ENCODE measurements at regions not wholly inside any gene's neighbourhood (a gene's known extent, or its start where the extent isn't known, plus 50 kb on each side); places are given as distances from the start of the nearest gene placed in this dataset.

- DNase-seq (ENCODE audit: low read depth in 2 of 2): peak; percentile 65 to 91
Measured at GRCh38 chr6:145015739-145016558, 719.4 kb downstream of the EPM2A start.

- DNase-seq (ENCODE audit: low read depth in 2 of 2): no peak
Measured at GRCh38 chr6:145017051-145017450, 718.3 kb downstream of the EPM2A start.

GRCh38 chr6:145017516-145017915 is 717.8 kb downstream of the EPM2A start:
- peak in 1 of 2 donors; percentile 45 for DNase-seq (ENCODE audit: low read depth in 2 of 2)

- no peak for DNase-seq (ENCODE audit: low read depth in 2 of 2)
Measured at GRCh38 chr6:145018027-145018426, 717.3 kb downstream of the EPM2A start.

- DNase-seq (ENCODE audit: low read depth in 2 of 2): no peak
Measured at GRCh38 chr6:145020114-145020513, 715.2 kb downstream of the EPM2A start.

GRCh38 chr6:145020543-145020942 is 714.8 kb downstream of the EPM2A start:
- DNase-seq (ENCODE audit: low read depth in 2 of 2): no peak

- DNase-seq (ENCODE audit: low read depth in 2 of 2): no peak
Measured at GRCh38 chr6:145022199-145022796, 713.0 kb downstream of the EPM2A start.

GRCh38 chr6:145023116-145023726 is 712.1 kb downstream of the EPM2A start:
- DNase-seq (ENCODE audit: low read depth in 2 of 2): no peak

DNA sequence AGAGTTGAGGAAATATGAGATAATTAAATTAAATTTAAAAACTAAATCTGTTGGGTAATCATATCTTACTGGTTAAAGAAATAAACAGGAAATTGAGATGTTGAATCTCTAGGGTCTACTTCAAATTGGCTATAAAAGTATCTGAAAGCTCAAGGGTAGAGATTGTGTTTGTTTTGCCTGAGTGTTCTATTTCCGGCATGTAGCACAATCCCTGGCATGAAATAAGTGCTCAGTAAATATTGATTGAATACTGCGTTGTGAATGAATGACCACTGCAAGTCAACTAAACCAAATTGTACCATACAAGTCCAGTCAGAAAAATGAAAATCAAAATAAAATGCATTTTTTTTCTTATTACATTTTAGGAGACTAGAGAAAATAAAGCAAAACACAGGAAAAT is 709.8 kb downstream of the EPM2A start:
- DNase-seq (ENCODE audit: low read depth in 2 of 2): no peak

DNA sequence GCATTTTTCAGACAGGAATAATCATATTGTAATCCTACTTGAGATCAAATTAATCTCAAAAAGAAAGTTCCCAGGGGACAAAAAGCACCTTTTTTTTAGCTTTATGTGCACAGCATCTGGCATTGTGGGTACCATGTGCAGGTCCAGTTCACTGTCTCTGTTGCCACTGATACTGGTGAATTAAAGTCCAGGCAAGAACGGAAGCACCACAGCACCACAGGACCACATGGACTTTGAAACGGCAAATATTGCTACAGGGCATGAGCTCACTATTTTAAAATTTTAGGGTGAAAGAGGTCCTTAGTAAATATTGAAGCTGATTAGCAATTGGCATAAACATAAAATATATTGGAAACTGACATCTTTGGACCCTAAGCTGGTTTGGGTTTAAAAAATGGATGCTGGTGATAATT is 709.0 kb downstream of the EPM2A start:
- DNase-seq (ENCODE audit: low read depth in 2 of 2): no peak

DNA sequence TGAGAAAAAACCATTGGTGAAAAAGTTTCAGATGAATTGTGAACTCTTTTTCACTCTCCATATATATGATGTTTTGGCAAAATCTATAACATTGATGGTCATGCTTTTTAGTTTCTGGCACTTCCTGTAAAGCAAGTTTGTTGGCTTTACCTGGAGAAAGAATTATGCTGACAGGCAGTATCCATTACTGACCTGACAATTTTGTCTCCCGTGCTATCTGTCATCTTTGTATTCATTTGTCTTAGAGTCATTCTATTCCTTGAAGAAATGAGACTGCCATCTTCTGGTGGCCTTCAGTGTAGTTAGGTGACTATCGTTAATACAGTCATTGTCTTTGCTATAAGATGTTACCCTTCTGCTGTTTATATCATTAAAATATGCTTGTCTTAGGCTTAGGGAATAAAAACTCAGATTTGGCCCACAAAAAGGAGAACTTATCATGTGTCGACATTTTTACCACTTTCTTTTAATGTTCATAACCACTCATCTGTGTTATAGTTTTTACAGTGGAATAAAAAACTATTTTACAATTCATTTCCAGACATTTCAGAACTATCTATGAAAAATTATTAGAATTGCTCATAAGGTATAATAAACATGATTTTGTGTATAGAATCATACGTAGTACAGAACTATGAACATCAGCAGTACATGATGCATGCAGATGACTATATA is 707.0 kb downstream of the EPM2A start:
- DNase-seq (ENCODE audit: low read depth in 2 of 2): peak in 1 of 2 donors; percentile 67

- peak in 1 of 2 donors; percentile 62 for DNase-seq (ENCODE audit: low read depth in 2 of 2)
Measured at GRCh38 chr6:145031001-145031400, 704.3 kb downstream of the EPM2A start.

DNA sequence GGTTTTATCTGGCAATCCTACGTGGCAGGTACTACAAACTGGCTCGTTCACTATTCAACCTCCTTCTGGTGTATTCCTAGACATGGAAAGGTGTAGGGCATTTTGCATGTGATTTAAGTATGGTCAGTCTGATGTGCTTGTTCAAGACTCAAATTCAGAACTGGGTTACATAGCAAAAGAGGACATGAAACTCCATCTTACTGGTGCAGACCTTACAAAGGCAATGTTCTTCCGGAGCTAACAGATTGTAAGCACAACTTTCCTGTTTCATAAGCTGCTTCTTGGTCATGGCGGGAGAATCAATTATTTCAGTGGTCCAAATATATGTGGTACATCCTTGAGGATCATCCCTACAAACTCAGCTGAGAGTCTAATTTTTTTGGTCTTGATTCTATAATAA is 703.4 kb downstream of the EPM2A start:
- DNase-seq (ENCODE audit: low read depth in 2 of 2): no peak

- no peak for DNase-seq (ENCODE audit: low read depth in 2 of 2)
Measured at GRCh38 chr6:145032562-145033145, 702.7 kb downstream of the EPM2A start.

DNA sequence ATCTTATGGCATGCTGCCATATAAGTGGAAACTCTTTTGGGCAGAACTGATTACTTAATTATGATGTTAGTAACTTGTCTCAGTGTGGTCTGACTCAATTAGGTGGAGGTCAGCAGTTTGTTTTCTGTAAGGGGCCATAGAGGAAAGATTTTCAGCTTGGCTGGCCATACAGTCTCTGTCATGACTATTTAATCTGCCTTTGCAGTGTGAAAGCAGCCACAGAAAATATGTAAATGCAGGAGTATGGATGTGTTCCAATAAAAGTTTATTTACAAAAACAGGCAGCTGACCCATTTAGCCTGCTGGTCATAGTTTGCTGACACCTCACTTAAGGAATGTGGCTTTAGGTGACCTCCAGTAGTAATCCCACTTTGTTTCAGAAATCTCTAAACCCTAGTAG is 700.7 kb downstream of the EPM2A start:
- DNase-seq (ENCODE audit: low read depth in 2 of 2): peak in 1 of 2 donors; percentile 50

DNA sequence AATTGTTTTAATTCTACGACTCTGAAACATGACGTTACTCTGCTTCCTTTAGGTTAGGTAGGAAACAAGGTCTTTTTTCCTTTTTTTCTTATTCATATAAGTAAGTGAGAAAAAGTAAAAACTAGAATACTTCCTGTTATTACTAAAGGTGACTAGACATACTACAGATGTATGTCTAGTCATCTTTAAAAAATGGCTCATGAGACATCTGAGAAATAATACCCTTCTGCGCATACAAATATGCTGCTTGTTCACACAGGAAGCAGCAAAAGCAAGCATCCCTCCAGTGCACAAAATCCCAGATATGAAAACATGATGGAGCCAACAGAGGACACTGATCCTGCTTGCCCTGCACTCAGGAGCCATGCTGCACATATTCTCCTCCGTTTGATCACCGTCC is 699.1 kb downstream of the EPM2A start:
- DNase-seq (ENCODE audit: low read depth in 2 of 2): peak in 1 of 2 donors; percentile 29

GRCh38 chr6:145036848-145037567 is 698.3 kb downstream of the EPM2A start:
- DNase-seq (ENCODE audit: low read depth in 2 of 2): peak; percentile 44 to 63

DNA sequence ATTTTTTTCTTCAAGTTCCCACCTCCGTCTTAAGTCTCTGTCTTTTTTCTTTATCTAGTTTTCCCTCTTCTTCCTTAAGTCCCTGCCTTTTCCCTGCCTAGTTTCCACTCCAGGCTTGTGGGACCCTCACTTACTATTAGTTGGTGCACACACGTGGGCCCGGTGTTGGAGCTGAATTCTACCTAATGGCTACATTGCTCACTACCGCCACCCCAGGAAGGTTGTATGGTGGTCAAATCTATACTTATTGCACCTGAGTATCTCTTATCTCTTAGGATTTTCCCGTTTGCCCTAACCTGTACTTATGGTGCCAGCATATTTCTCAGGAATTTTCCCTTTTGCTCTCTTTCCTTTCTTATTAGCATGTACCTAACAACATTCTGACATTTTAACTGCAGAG is 692.8 kb downstream of the EPM2A start:
- DNase-seq (ENCODE audit: low read depth in 2 of 2): no peak

DNA sequence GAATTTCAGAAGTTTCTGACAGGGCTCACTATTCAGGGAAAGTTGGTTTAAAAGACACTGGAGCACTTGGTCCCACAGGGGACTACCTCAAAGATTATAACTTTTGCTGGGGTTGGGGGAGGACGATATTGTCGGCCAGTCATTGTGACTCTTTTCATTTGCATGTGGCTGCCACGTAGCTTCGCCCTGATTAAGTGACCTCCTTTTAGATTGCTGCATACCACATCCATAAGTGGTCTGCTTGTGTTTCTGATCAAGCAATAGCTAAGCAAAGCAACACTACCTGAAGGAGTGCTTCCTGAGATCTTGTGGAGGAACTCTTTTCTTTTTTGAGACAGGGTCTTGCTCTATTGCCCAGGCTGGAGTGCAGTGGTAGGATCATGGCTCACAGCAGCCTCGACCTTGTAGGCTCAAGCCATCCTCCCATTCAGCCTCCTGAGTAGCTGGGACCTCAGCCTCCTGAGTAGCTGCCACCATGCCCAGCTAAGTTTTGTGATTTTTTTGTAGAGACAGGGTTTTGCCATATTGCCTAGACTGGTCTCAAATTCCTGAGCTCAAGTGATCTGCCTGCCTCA is 691.3 kb downstream of the EPM2A start:
- no peak for DNase-seq (ENCODE audit: low read depth in 2 of 2)

DNA sequence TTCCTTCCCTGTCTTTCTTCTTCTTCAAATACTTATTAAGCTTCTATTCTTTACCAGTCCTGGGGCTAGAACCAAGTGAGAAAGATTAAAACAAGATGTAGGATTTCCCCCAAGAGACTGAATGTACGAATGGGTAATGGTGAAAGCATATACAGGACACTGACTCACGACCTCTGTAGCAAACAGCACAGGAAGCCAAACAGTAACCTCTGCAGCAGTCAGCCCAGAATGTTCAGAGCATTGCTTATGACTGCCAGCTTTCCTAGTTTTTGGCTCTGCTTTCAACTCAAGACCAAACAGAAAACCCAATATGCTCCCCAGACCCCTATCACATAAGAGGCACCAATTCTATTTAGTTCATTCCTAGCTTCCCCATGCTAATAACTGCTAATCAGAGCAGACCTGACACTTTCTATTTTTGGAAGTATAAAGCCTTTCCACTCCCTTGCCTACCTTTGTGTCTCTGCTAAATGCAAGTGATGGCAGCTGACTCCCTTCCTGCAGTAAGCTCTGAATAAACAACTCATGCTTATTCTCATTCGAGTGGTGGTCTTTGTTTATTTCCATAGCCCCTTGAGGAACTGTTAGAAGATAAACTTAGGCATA is 690.6 kb downstream of the EPM2A start:
- peak; percentile 70 to 85 for DNase-seq (ENCODE audit: low read depth in 2 of 2)
